GM12878 (cell line): ENCODE measurements at regions not wholly inside any gene's neighbourhood (a gene's known extent, or its start where the extent isn't known, plus 50 kb on each side); places are given as distances from the start of the nearest gene placed in this dataset.

Source experiments
- ATAC-seq: fragments of 200-7000 bp; cut with Tn5 transposase; 3 replicates; pipeline ENCODE4 v1.9.1; 2020; ENCODE audit warnings: mild to moderate bottlenecking, moderate library complexity
- BruUV-seq: library from RNA; stranded (reverse); fragments of 400-500 nt; replicated peaks from 2 replicates; lab custom pipeline; 2021; lab: Mats Ljungman, UMichigan
- CTCF ChIA-PET: fragments of 300-600 bp; sonication (Branson Sonifier 250); formaldehyde crosslinking; extraction: SDS; loops from one replicate; lab custom pipeline; 2021; ENCODE audit warnings: inconsistent platforms; lab: Yijun Ruan, JAX
- POLR2A ChIA-PET: fragments of 350-600 bp; formaldehyde crosslinking; extraction: SDS; loops from one replicate; lab custom pipeline; 2021; ENCODE audit warnings: inconsistent platforms; lab: Charles Lee
- RAD21 ChIA-PET: fragments of 300-600 bp; sonication (Branson Sonifier 250); formaldehyde crosslinking; loops from one replicate; lab custom pipeline; 2023; ENCODE audit warnings: antibody characterized with exemption; ENCODE audit not compliant: unreplicated experiment; lab: Charles Lee
- SMC1A ChIA-PET: fragments of 300-600 bp; sonication (Branson Sonifier 250); formaldehyde crosslinking; loops from one replicate; lab custom pipeline; 2023; ENCODE audit not compliant: unreplicated experiment, uncharacterized antibody; lab: Charles Lee
- DNase-seq: peaks from one replicate; pipeline ENCODE4 v3.0.0-alpha.2; 2011; ENCODE audit warnings: low read depth, low spot score
- FAIRE-seq: peaks from 3 replicates; lab custom pipeline; 2011; peaks lifted over from hg19 to GRCh38; lab: Jason Lieb, UNC
- H2AFZ ChIP-seq: 2 replicates; pipeline ENCODE4 v1.6.0; 2011; ENCODE audit warnings: low read depth, low read length, control low read depth; ENCODE audit not compliant: control insufficient read depth
- H3K27ac ChIP-seq: 2 replicates; pipeline ENCODE4 v1.5.1; 2011; ENCODE audit warnings: control low read depth; ENCODE audit not compliant: control insufficient read depth, insufficient read depth
- H3K27me3 ChIP-seq, 2 experiments: replicated peaks in 1 of 2; 2 replicates each; pipeline versions ENCODE4 v1.6.0 to v1.6.1; 2011; ENCODE audit warnings: low read length in 1 of 2; ENCODE audit not compliant: control insufficient read depth in 2 of 2, insufficient read depth in 2 of 2
- H3K36me3 ChIP-seq, 2 experiments: 2 replicates each; pipeline ENCODE4 v1.5.1; 2011; ENCODE audit warnings: low read length in 1 of 2; ENCODE audit not compliant: control insufficient read depth in 2 of 2, insufficient read depth in 2 of 2
- H3K4me1 ChIP-seq: 2 replicates; pipeline ENCODE4 v1.6.1; 2011; ENCODE audit warnings: mild to moderate bottlenecking, low read length, moderate library complexity, mixed read lengths; ENCODE audit not compliant: control insufficient read depth, insufficient read depth
- H3K4me2 ChIP-seq: 2 replicates; pipeline ENCODE4 v1.6.0; 2011; ENCODE audit warnings: control low read depth; ENCODE audit not compliant: control insufficient read depth, insufficient read depth
- H3K4me3 ChIP-seq: fragments of 200-600 bp; sonication (generic); 2 replicates; pipeline ENCODE4 v1.5.1; 2016
- H3K79me2 ChIP-seq: 2 replicates; pipeline ENCODE4 v1.6.0; 2011; ENCODE audit warnings: low read length; ENCODE audit not compliant: control insufficient read depth, insufficient read depth
- H3K9ac ChIP-seq: 2 replicates; pipeline ENCODE4 v1.8.0; 2011; ENCODE audit warnings: low read length, control low read depth, mixed read lengths; ENCODE audit not compliant: control insufficient read depth, insufficient read depth
- H3K9me3 ChIP-seq: replicated peaks from 3 replicates; pipeline ENCODE4 v1.5.1; 2011; ENCODE audit warnings: mild to moderate bottlenecking, low read length; ENCODE audit not compliant: control insufficient read depth, insufficient read depth
- H4K20me1 ChIP-seq: 2 replicates; pipeline ENCODE4 v1.6.0; 2011; ENCODE audit not compliant: control insufficient read depth, insufficient read depth
- BACH1 ChIP-seq: fragments of 450-650 bp; IDR thresholded peaks from 2 replicates; pipeline ENCODE4 v1.6.1; 2017; ENCODE audit warnings: mild to moderate bottlenecking, borderline replicate concordance
- CBFB ChIP-seq: IDR thresholded peaks from 2 replicates; pipeline ENCODE4 v1.6.1; 2016; ENCODE audit warnings: antibody characterized with exemption, low read depth
- CBX5 ChIP-seq: sonication (generic); IDR thresholded peaks from 2 replicates; pipeline ENCODE4 v1.6.1; 2016; ENCODE audit warnings: low read depth, moderate library complexity, mild to moderate bottlenecking, inconsistent platforms
- EED ChIP-seq: sonication (generic); IDR thresholded peaks from 2 replicates; pipeline ENCODE4 v1.6.1; 2016; ENCODE audit warnings: antibody characterized with exemption, low read depth
- EGR1 ChIP-seq, 2 experiments: IDR thresholded peaks; 1 replicate in 1 of 2; 2 replicates in 1 of 2; pipeline ENCODE4 v1.6.1; 2011 to 2012; ENCODE audit warnings: low read depth in 2 of 2, low read length in 2 of 2, borderline replicate concordance in 1 of 2, mild to moderate bottlenecking in 1 of 2, moderate library complexity in 1 of 2
- ESRRA ChIP-seq: IDR thresholded peaks from 2 replicates; pipeline ENCODE4 v1.6.1; 2012; ENCODE audit warnings: mild to moderate bottlenecking, low read length, improper control_type of control experiment
- FOXM1 ChIP-seq: IDR thresholded peaks from 2 replicates; pipeline ENCODE4 v1.6.1; 2012; ENCODE audit warnings: low read depth, mild to moderate bottlenecking, inconsistent platforms, low read length, moderate library complexity
- JUNB ChIP-seq: IDR thresholded peaks from 2 replicates; pipeline ENCODE4 v1.6.1; 2016; ENCODE audit warnings: antibody characterized with exemption, mild to moderate bottlenecking
- MEF2B ChIP-seq: fragments of 450-650 bp; IDR thresholded peaks from 2 replicates; pipeline ENCODE4 v1.6.1; 2018; ENCODE audit warnings: mild to moderate bottlenecking, moderate library complexity; ENCODE audit not compliant: partially characterized antibody, poor library complexity, severe bottlenecking
- MTA2 ChIP-seq: fragments of 450-650 bp; IDR thresholded peaks from 2 replicates; pipeline ENCODE4 v1.6.1; 2016; ENCODE audit warnings: low read depth, mild to moderate bottlenecking, moderate library complexity
- MTA3 ChIP-seq: IDR thresholded peaks from 2 replicates; pipeline ENCODE4 v1.6.1; 2012; ENCODE audit warnings: low read length, inconsistent platforms, borderline replicate concordance
- NBN ChIP-seq: fragments of 450-650 bp; IDR thresholded peaks from 2 replicates; pipeline ENCODE4 v1.6.1; 2016
- RAD21 ChIP-seq: IDR thresholded peaks from 2 replicates; pipeline ENCODE4 v1.6.1; 2011; ENCODE audit warnings: mild to moderate bottlenecking, low read depth, low read length, moderate library complexity; ENCODE audit not compliant: insufficient read depth
- SIX5 ChIP-seq: IDR thresholded peaks from 2 replicates; pipeline ENCODE4 v1.6.1; 2011; ENCODE audit warnings: mild to moderate bottlenecking, low read depth, low read length, moderate library complexity; ENCODE audit not compliant: severe bottlenecking
- SPI1 ChIP-seq: IDR thresholded peaks from 2 replicates; pipeline ENCODE4 v1.6.1; 2011; ENCODE audit warnings: low read depth, mild to moderate bottlenecking, low read length, moderate library complexity, borderline replicate concordance; ENCODE audit not compliant: insufficient read depth
- SREBF2 ChIP-seq: IDR thresholded peaks from 2 replicates; pipeline ENCODE4 v1.6.1; 2012; ENCODE audit warnings: mild to moderate bottlenecking, low read length
- YY1 ChIP-seq: IDR thresholded peaks from 2 replicates; pipeline ENCODE4 v1.6.1; 2011; ENCODE audit warnings: low read depth, mild to moderate bottlenecking, low read length
- in situ Hi-C: fragments of 300-500 bp; cut with MboI; formaldehyde crosslinking; loops from 9 replicates; pipeline ENCODE4 v1.14.3; 2018; ENCODE audit warnings: mixed read lengths
- intact Hi-C: fragments of 100-400 bp; cut with micrococcal nuclease; formaldehyde crosslinking; loops from one replicate; pipeline ENCODE4 v1.14.2; 2022; ENCODE audit not compliant: unreplicated experiment
- TF ChIP-seq, protein P1 (sequence below), 3 experiments: IDR thresholded peaks in 2 of 3; conservative IDR thresholded peaks in 1 of 3; 2 replicates each; pipeline ENCODE4 v1.5.1; 2011; ENCODE audit warnings: low read depth in 3 of 3, low read length in 3 of 3, mild to moderate bottlenecking in 3 of 3, control low read depth in 2 of 3, moderate library complexity in 2 of 3, inconsistent platforms in 1 of 3, mixed read lengths in 1 of 3; ENCODE audit not compliant: control insufficient read depth in 2 of 3, insufficient read depth in 1 of 3; ENCODE audit errors: extremely low read depth in 1 of 3
- TF ChIP-seq, protein P2 (sequence below): fragments of 450-650 bp; IDR thresholded peaks from 2 replicates; pipeline ENCODE4 v1.6.1; 2016; ENCODE audit warnings: mild to moderate bottlenecking

DNA sequence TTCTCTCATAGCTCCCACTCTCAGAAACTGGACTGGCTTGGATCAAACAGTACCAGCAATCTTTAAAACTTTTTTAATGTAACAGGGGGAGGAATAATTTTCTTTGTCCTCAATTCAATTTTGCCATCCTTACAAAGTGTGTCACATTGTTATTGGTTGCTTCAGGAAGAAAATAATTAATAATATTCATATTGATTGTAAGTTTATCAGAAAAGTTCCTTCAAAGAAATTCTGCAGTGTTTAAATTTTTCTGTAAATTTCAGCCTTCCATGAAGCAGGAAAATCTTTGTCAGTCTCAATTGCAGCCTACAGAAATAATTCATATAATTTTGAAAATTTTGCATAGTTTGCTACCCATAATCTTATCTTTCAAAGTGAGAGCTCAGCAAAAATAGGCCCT, 1119.1 kb upstream of the ATXN7L3B start:
- intact Hi-C loops, result no loop called here
- in situ Hi-C loops, result no loop called here

More for the DNA sequence above, 1119.1 kb upstream of the ATXN7L3B start:
- Histone ChIP-seq H3K79me2 (no peaks in the 10 kb centered on the region), H3K9ac (no peak overlapping the region), H3K4me3 (no peak overlapping the region), H2AFZ (no peak overlapping the region), H3K27ac (no peak overlapping the region), H3K4me2 (no peak overlapping the region), H3K9me3 (no peaks in the 10 kb centered on the region), H3K4me1 (no peaks in the 10 kb centered on the region), H4K20me1 (no peaks in the 10 kb centered on the region), H3K27me3 (no peaks in the 10 kb centered on the region), H3K36me3 (no peaks in the 10 kb centered on the region)
- TF ChIP-seq BACH1 (no peak), MTA3 (no peak), SREBF2 (no peak), CBFB (no peak), YY1 (no peak), MTA2 (no peak), NBN (no peak), FOXM1 (no peak), JUNB (no peak), EGR1 (IDR thresholded peaks at IDR 0.05; ENCODE audit: borderline replicate concordance in 1 of 2, low read depth in 2 of 2, low read length in 2 of 2) (no peak), SPI1 (no peak), SIX5 (no peak), RAD21 (no peak), CBX5 (no peak), ESRRA (no peak), EED (no peak), MEF2B (no peak)
- TF ChIP-seq, protein P1, sequence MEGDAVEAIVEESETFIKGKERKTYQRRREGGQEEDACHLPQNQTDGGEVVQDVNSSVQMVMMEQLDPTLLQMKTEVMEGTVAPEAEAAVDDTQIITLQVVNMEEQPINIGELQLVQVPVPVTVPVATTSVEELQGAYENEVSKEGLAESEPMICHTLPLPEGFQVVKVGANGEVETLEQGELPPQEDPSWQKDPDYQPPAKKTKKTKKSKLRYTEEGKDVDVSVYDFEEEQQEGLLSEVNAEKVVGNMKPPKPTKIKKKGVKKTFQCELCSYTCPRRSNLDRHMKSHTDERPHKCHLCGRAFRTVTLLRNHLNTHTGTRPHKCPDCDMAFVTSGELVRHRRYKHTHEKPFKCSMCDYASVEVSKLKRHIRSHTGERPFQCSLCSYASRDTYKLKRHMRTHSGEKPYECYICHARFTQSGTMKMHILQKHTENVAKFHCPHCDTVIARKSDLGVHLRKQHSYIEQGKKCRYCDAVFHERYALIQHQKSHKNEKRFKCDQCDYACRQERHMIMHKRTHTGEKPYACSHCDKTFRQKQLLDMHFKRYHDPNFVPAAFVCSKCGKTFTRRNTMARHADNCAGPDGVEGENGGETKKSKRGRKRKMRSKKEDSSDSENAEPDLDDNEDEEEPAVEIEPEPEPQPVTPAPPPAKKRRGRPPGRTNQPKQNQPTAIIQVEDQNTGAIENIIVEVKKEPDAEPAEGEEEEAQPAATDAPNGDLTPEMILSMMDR (IDR thresholded peaks at IDR 0.05 in 2 of 3, conservative IDR thresholded peaks at IDR 0.05 in 1 of 3; ENCODE audit: control insufficient read depth in 2 of 3, extremely low read depth in 1 of 3, insufficient read depth in 1 of 3, low read depth in 3 of 3, low read length in 3 of 3), result no peak
- TF ChIP-seq, protein P2, sequence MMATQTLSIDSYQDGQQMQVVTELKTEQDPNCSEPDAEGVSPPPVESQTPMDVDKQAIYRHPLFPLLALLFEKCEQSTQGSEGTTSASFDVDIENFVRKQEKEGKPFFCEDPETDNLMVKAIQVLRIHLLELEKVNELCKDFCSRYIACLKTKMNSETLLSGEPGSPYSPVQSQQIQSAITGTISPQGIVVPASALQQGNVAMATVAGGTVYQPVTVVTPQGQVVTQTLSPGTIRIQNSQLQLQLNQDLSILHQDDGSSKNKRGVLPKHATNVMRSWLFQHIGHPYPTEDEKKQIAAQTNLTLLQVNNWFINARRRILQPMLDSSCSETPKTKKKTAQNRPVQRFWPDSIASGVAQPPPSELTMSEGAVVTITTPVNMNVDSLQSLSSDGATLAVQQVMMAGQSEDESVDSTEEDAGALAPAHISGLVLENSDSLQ, result no peak
- BruUV-seq, result no TSS peak
- ChIA-PET POLR2A (no interaction called here), RAD21 (no interaction called here), CTCF (no interaction called here), SMC1A (no interaction called here)
- ATAC-seq (no peak), FAIRE-seq (no peak), DNase-seq (no peak)
